Smooth muscle cell (in vitro differentiated cells): ENCODE measurements at regions not wholly inside any gene's neighbourhood (a gene's known extent, or its start where the extent isn't known, plus 50 kb on each side); places are given as distances from the start of the nearest gene placed in this dataset.

ENCODE experiments used
- DNase-seq: peaks from one replicate; lab custom pipeline; 2025; ENCODE audit not compliant: unreplicated experiment; lab: John Stamatoyannopoulos, UW
- H2AFZ ChIP-seq: fragments of 200-600 bp; sonication (generic); 2 replicates; pipeline ENCODE4 v1.6.0; 2016; ENCODE audit warnings: antibody characterized with exemption, low read depth, mild to moderate bottlenecking
- H3F3A ChIP-seq: fragments of 200-600 bp; sonication (generic); 2 replicates; pipeline ENCODE4 v1.6.0; 2017; ENCODE audit warnings: antibody characterized with exemption, low read depth
- H3K27ac ChIP-seq: fragments of 200-600 bp; sonication (generic); 2 replicates; pipeline ENCODE4 v1.5.1; 2016; ENCODE audit warnings: low read depth, mild to moderate bottlenecking
- H3K27me3 ChIP-seq: fragments of 200-600 bp; sonication (generic); 2 replicates; pipeline ENCODE4 v1.6.1; 2016; ENCODE audit warnings: low read depth, mild to moderate bottlenecking
- H3K36me3 ChIP-seq: fragments of 200-600 bp; sonication (generic); 2 replicates; pipeline ENCODE4 v1.5.1; 2016; ENCODE audit warnings: low read depth
- H3K4me1 ChIP-seq: fragments of 200-600 bp; sonication (generic); 2 replicates; pipeline ENCODE4 v1.5.1; 2016; ENCODE audit warnings: low read depth
- H3K4me2 ChIP-seq: fragments of 200-600 bp; sonication (generic); 2 replicates; pipeline ENCODE4 v1.6.0; 2016; ENCODE audit warnings: mild to moderate bottlenecking
- H3K4me3 ChIP-seq: fragments of 200-600 bp; sonication (generic); 2 replicates; pipeline ENCODE4 v1.5.1; 2016; ENCODE audit warnings: mild to moderate bottlenecking
- H3K79me2 ChIP-seq: fragments of 200-600 bp; sonication (generic); 2 replicates; pipeline ENCODE4 v1.6.0; 2016; ENCODE audit warnings: low read depth, mild to moderate bottlenecking
- H3K9ac ChIP-seq: fragments of 200-600 bp; sonication (generic); 2 replicates; pipeline ENCODE4 v1.6.0; 2016; ENCODE audit warnings: low read depth
- H3K9me3 ChIP-seq: fragments of 200-600 bp; sonication (generic); replicated peaks from 2 replicates; pipeline ENCODE4 v1.5.1; 2016; ENCODE audit warnings: low read depth
- H4K20me1 ChIP-seq: fragments of 200-600 bp; sonication (generic); 2 replicates; pipeline ENCODE4 v1.6.0; 2016; ENCODE audit warnings: low read depth
- WGBS: methylation state at CpG from one replicate; pipeline ENCODE4 v1.1.7; 2016; ENCODE audit warnings: low lambda C conversion rate; 5-methylcytosine and 5-hydroxymethylcytosine counted together
- TF ChIP-seq, protein P1 (sequence below): fragments of 200-600 bp; sonication (generic); IDR thresholded peaks from 2 replicates; pipeline ENCODE4 v1.5.1; 2017; ENCODE audit warnings: borderline replicate concordance, mild to moderate bottlenecking, antibody characterized with exemption; ENCODE audit not compliant: insufficient read depth, poor library complexity, severe bottlenecking

DNA sequence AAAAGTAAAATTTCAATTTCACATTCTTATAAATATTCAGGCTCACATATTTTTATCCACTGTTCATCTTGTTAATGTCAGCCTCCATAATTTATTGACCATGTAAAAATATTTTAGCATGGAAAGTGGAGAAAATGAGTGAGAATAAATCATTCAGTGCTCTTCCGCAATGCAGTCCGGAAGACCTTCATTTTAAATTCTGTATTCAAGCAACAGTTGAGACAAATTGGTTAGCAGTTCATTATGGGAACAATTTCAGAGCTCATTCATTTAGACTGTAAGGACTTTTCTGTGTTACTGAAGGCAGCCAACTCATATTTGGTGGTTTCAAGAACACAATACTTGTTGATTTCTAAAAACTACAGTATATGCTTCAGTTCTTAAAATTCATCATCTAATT lies 97.8 kb downstream of the TYW3 start:
- H3K4me3 ChIP-seq: no peak overlapping the region
- no peaks in the 10 kb centered on the region for H3F3A ChIP-seq
- no peaks in the 10 kb centered on the region for H3K36me3 ChIP-seq
- H3K9ac ChIP-seq: no peak overlapping the region
- no peak overlapping the region for H3K4me2 ChIP-seq
- WGBS: 95% methylated on average over 2 of the region's 2 CpGs
- no peaks in the 10 kb centered on the region for H3K27me3 ChIP-seq
- TF ChIP-seq, protein P1, sequence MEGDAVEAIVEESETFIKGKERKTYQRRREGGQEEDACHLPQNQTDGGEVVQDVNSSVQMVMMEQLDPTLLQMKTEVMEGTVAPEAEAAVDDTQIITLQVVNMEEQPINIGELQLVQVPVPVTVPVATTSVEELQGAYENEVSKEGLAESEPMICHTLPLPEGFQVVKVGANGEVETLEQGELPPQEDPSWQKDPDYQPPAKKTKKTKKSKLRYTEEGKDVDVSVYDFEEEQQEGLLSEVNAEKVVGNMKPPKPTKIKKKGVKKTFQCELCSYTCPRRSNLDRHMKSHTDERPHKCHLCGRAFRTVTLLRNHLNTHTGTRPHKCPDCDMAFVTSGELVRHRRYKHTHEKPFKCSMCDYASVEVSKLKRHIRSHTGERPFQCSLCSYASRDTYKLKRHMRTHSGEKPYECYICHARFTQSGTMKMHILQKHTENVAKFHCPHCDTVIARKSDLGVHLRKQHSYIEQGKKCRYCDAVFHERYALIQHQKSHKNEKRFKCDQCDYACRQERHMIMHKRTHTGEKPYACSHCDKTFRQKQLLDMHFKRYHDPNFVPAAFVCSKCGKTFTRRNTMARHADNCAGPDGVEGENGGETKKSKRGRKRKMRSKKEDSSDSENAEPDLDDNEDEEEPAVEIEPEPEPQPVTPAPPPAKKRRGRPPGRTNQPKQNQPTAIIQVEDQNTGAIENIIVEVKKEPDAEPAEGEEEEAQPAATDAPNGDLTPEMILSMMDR: no peak
- H3K4me1 ChIP-seq: no peaks in the 10 kb centered on the region
- H4K20me1 ChIP-seq: no peaks in the 10 kb centered on the region
- DNase-seq: no peak
- no peaks in the 10 kb centered on the region for H3K79me2 ChIP-seq
- H2AFZ ChIP-seq: no peak overlapping the region
- no peaks in the 10 kb centered on the region for H3K9me3 ChIP-seq
- no peak overlapping the region for H3K27ac ChIP-seq

DNA sequence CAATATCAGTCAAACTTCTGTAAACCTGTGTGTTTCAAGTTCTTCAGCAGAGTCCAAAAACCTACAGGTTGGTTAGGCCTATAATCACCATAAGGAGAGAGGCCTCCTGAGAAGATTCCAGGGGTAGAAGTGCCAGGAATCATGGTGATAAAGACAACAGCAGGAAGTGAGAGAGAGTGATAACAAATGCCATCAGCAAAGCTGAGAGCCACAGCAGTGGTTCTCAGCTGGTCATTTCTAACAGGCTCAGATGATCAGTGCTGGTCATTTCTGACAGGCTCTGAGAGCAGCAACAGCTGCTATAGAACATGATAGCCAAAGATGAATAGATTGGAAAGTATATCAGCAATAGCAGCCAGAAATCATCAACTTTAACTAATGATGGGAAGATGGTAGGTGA lies 101.3 kb downstream of the TYW3 start:
- DNase-seq: no peak
- Histone ChIP-seq H3K4me2 (no peak overlapping the region), H3K36me3 (no peaks in the 10 kb centered on the region), H4K20me1 (no peaks in the 10 kb centered on the region), H3K4me3 (no peak overlapping the region), H3K4me1 (no peaks in the 10 kb centered on the region), H2AFZ (no peak overlapping the region), H3K9me3 (no peaks in the 10 kb centered on the region), H3F3A (no peaks in the 10 kb centered on the region), H3K9ac (no peak overlapping the region), H3K27me3 (no peaks in the 10 kb centered on the region), H3K79me2 (no peaks in the 10 kb centered on the region), H3K27ac (no peak overlapping the region)
- TF ChIP-seq, protein P1: no peak

DNA sequence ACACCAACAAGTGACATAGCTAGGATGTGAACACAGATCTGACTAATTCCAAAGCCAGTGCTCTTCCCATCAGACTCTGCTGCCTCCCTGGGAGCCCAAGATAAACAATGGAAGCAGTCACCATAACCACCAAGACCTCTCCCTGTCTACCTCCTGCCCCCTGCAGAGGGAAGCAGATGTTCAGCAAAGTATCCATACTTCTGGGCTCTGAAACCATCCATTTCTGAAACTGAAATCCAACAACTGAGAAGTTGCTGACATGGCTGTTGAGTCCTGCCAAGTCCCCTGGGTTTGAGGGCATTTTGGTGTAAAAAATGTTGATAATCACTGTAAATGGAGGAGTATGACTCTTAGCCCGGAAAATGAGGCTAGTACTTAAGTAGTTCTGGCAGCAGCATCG lies 102.1 kb downstream of the TYW3 start:
- Histone ChIP-seq H3K4me1 (no peaks in the 10 kb centered on the region), H3K79me2 (no peaks in the 10 kb centered on the region), H3K27me3 (no peaks in the 10 kb centered on the region), H3K27ac (no peak overlapping the region), H3K4me3 (no peak overlapping the region), H3K9ac (no peak overlapping the region), H4K20me1 (no peaks in the 10 kb centered on the region), H3K9me3 (no peaks in the 10 kb centered on the region), H3F3A (no peaks in the 10 kb centered on the region), H2AFZ (no peak overlapping the region), H3K4me2 (no peak overlapping the region), H3K36me3 (no peaks in the 10 kb centered on the region)
- WGBS: 93% methylated on average over 2 of the region's 2 CpGs
- TF ChIP-seq, protein P1: no peak
- DNase-seq: no peak

DNA sequence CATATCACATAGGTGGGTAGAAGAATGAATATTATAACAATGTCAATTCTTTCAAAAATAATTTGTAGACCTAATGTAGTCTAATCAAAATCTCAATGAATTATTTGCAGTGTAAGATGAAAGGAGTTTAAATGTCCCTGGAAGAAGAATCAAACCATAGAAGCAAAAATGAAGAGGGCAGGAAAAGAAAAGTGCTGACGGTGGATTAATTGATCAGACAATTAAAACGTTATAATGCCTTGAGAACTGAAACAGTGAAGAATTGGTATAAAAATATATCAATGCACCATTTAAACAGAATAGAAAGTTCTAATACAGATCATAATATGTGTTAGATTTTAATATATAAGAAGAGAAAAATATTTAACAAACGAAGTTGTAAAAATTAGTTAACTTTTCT lies 109.8 kb downstream of the TYW3 start:
- TF ChIP-seq, protein P1: no peak
- no peak for DNase-seq
- WGBS: 78% methylated on average over 3 of the region's 3 CpGs

More for the DNA sequence above, 109.8 kb downstream of the TYW3 start:
- Histone ChIP-seq H3K27ac (no peak overlapping the region), H3F3A (no peaks in the 10 kb centered on the region), H3K36me3 (no peaks in the 10 kb centered on the region), H3K9me3 (no peaks in the 10 kb centered on the region), H3K9ac (no peak overlapping the region), H3K79me2 (no peaks in the 10 kb centered on the region), H3K27me3 (no peaks in the 10 kb centered on the region), H3K4me1 (no peaks in the 10 kb centered on the region), H4K20me1 (no peaks in the 10 kb centered on the region), H3K4me2 (no peak overlapping the region), H2AFZ (no peak overlapping the region), H3K4me3 (no peak overlapping the region)
